Left renal cortex interstitium (tissue), 4 donors: ENCODE measurements at regions not wholly inside any gene's neighbourhood (a gene's known extent, or its start where the extent isn't known, plus 50 kb on each side); places are given as distances from the start of the nearest gene placed in this dataset.

Source experiments
- DNase-seq, 4 donors: peaks; one replicate each; pipeline ENCODE4 v3.0.0-alpha.2; 2013; ENCODE audit warnings: low read depth in 4 of 4, low spot score in 2 of 4, missing footprints in 1 of 4

DNA sequence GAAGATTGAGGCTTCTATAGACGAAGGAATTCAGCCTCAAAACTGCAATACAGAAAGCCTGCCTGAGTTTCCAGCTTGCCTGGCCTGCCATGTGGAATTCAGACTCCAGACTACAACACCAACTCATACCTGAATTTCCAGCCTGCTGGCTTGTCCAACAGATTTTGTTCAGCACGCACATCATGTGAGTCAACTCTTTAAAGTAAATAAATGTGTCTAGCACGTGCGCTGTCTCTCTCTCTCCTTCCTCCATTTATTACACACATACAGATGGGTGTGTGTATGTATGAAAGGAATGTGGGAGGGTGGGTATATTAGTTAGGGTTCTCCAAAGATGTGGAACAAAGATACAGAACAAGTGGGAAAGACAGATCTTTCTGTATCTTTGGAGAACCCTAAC, 82.4 kb upstream of the TAS2R1 start:
- DNase-seq, result no peak

DNA sequence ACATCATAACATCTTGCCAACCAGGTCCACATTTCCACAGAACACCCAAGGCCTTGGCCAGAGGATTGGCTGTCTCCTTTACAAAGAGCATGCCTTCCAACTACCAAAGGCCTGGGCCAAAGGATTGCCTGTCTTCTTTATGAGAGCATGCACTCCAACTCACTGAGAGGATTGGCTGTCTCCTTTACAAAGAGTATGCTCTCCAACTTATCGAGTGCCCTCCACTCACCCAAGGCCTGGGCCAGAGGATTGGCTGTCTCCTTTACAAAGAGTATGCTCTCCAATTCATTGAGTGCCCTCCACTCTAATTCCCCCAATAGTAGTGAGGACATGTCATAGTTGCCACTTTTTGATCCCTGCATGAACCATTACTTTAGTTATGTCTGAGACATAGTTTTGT, 79.9 kb upstream of the TAS2R1 start:
- DNase-seq, result no peak

DNA sequence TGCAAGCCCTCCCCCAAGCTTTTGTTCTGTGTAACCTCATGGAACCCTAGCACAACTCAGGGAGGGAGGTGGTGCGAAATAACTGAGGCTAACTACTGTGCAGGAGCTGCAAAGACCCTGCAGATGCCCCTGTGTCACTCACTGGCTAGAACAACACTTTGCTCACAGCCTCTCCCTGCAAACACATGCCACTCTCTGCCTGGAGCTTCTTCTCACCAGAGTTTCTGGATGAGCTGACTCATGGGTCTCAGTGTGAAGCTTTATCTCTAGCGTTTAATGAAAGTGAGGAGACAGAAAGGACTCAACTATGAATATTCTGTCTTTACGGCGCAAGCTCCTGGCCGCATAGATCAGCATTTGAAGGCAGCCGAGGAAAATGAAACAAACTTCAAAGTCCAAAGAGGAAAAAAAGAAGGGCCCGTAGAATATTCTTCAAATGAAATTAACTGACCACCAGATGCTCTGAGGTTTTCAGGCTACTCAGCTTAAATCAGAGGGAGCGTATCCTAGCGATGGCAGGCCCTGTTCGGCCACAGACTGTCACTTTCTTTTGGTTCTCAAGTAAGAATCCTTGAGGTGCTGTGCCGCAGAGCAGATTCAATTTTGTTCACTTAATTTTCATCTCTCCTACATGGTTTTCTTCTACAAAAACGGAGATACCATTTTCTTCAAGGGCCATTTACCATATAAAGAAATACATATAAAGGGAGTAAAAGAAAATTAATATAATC, 77.7 kb upstream of the TAS2R1 start:
- DNase-seq, result no peak

DNA sequence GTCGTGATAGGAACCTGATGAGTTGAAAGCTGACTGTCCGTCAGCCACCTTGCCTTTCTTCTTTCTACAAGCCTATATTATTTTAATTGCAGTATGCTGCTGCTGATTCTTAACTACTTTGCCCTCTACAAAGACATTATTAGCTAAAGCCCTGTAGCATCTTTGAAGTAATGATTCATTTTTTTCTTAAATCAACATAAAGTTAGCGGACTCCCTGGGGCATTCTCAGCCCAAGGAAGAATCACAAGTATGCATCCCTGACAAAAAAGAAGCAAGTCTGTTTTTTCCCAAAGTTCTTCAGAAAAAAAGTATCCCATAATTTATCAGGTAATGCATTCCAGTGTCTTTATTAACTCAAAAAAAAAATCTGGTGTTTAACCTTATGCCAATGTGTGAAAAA, 69.5 kb upstream of the TAS2R1 start:
- DNase-seq, result no peak

DNA sequence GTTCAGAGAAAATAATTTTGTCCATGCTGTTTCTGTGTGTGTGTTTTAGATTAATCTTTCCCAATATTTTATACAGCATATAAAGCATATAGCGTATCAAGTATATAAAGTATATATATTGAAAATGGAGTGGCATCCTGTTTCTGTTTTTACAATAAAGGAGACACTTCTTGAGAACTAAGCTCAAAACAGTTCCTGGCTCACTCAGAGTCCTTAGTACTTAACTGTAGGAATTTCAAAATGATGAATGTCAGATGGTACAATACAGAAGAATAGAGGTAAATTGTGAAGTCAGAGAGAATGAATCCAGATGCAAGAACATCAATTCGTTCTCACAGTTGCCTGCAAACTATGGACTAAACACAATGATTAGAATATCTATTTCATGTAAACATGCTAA, 68.7 kb upstream of the TAS2R1 start:
- no peak for DNase-seq

DNA sequence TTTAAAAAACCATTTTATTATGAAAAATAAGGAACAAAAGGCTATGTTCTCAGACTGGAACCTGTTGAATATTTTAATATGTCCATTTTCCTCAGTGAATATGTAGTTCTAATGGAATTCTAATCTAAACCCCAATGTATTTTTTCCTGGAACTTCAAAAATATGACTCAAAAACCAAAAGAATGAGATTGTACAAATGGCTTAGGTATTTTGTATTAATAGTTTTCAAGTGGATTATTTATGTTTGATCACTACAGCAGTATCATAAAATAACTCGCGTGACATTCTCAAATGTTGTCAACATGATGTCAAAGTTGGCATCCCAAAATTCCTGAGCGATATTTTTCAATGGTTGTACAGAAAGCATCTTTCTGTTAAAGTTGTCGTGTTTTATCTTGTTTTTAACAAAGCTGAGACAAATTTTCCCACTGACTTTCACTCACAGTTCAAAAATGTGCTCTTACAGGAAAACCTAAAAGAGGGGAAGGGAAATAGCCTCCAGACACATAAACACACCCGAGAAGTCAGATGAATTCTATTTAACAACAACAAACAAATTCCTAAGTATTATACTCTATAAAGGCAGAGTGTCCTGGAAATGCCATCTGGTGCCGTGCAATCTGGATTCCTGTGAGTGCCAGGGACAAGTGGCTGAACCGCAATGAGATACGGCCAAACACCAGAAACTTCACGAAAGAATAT, 68.1 kb upstream of the TAS2R1 start:
- DNase-seq, result no peak

DNA sequence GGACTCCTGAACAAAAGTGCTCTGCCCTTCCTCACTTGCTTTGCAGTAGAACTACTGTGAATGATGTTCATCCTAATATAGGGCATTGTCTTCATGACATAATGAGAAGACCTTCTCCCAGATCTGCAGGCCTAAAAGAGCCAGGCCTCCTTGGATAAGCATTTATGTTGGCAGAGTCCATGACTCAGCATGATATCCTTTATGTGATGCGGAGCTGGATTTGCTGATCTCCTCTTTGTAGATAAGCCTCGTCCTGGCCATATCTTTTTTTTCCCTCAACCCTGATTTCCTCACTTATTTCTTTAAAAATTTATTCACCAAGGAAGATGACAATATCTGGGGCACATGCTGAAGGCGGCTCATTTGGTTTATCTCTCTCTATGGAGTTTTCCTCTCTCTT, 62.4 kb upstream of the TAS2R1 start:
- DNase-seq, result no peak

DNA sequence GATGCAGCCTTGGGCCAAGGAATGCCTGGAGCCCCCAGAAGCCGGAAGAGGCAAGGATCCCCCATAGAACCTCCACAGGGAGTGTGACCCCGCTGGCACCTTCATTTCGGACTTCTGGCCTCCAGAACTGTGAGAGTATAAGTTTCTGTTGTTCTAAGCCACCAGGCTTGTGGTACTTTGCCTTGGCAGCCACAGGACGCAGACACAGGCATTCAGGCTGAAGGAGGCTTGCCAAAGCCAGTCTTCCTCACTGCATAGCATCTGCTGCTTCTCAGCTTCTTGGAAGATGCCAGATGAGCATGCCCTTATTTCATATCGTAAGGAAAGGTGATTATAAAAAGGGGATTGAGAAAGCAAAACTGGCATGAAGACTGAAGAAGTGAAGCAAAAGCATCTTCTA, 61.1 kb upstream of the TAS2R1 start:
- no peak for DNase-seq

DNA sequence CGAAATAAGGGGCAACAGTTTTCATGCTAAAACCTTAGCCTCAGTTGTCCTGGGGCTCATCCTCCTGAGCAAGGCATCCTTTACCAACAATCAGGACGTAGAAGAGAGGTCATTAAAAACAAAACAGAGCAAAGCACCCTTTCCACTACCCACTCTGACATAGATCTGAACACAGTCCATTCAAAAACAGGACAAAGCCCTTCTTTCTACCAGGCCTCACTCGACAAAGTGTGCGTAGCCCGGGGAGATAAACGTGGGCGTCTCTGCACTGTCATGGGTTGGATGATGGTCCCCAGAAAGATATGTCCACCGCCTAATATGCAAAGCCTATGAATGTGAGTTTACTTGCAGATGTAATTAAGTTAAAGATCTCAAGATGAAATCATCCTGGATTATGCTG, 60.6 kb upstream of the TAS2R1 start:
- no peak for DNase-seq

DNA sequence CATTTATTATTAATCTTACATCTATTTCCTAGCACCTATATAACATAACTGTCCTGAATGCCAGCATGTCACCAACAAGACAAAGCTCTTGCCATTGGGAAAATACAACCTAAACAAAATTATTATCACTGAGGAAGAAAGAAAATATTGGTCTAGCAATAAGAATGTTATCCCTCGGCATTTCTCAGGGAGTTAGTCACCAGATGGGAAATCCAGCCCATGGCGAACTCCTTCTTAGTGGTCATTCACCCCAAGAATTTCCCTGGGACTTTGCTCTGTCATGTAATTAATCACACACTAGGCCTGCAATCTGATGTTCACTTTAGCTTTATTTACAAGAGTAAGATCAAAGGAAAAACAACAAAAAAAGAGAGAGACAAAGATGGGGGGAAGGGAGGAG, 56.1 kb upstream of the TAS2R1 start:
- no peak for DNase-seq

DNA sequence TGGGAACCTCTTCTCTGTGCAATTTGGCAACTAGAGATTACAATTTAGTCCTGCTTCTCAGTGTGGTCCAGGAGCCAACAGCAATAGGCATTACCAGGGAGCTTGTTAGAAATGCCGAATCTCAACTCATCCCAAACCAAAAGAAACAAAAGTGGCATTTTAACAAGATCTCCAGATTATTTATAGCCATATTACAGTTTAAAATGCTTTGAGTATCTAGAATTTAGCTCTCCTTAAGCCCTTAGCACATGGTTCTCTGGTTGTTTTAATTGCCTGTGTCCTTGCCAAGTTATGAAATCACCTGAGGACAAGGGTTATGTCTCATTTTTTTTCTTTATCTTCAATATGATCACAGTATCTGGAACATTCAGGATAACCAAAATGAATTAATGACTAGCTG, 51.6 kb upstream of the TAS2R1 start:
- DNase-seq, result no peak
